ENCODE measurements at regions not wholly inside any gene's neighbourhood (a gene's known extent, or its start where the extent isn't known, plus 50 kb on each side); places are given as distances from the start of the nearest gene placed in this dataset.

DNA sequence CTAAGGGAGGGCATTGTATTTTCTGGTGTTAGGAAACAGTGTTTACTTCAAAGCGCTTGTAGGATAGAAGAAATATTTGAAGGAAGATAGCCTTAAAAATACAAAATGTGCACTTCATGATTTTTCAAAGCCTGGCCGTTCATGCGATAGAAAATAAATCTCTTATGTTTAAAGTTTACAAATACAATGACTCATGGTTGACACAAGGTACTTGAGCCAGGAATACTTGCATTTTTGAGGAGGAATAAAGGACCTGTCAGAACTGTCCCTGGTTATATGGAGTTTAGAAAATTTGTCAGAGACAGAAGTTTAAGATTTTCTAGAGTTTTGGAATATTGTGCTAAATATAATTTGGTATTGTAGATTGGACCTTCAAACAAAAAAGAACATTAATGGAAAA lies 1223.2 kb upstream of the SLC10A2 start:
- DNase-seq (ENCODE audit: low read depth), result no peak
- TF ChIP-seq, protein P1, sequence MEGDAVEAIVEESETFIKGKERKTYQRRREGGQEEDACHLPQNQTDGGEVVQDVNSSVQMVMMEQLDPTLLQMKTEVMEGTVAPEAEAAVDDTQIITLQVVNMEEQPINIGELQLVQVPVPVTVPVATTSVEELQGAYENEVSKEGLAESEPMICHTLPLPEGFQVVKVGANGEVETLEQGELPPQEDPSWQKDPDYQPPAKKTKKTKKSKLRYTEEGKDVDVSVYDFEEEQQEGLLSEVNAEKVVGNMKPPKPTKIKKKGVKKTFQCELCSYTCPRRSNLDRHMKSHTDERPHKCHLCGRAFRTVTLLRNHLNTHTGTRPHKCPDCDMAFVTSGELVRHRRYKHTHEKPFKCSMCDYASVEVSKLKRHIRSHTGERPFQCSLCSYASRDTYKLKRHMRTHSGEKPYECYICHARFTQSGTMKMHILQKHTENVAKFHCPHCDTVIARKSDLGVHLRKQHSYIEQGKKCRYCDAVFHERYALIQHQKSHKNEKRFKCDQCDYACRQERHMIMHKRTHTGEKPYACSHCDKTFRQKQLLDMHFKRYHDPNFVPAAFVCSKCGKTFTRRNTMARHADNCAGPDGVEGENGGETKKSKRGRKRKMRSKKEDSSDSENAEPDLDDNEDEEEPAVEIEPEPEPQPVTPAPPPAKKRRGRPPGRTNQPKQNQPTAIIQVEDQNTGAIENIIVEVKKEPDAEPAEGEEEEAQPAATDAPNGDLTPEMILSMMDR (IDR thresholded peaks at IDR 0.05; ENCODE audit: control insufficient read depth, insufficient read depth, low read depth, low read length, missing control alignments), result no peak

DNA sequence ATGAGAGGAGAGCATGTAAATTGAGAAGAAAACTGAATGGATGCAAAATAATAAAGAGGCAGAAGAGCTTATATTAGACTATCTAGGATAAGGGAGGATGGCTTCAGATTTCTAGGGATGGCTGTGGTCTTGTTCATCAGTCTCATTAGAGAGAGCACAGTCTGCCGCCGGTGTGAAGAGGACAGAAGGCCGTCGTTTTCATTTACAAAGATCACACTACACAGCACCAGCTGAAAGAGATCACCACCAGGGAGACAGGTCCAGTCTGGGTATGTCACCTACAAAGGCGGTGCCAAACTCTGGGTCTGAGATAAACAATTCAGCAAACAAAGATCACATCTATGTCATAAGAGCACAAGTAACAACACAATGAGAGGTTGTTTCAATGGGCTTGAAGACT lies 1222.3 kb upstream of the SLC10A2 start:
- TF ChIP-seq, protein P1 (IDR thresholded peaks at IDR 0.05; ENCODE audit: control insufficient read depth, insufficient read depth, low read depth, low read length, missing control alignments), result no peak
- no peak overlapping the region for H3K4me3 ChIP-seq (ENCODE audit: control insufficient read depth, low read depth, low read length)
- no peak for DNase-seq (ENCODE audit: low read depth)

More for the DNA sequence above, 1223.2 kb upstream of the SLC10A2 start:
- no peak overlapping the region for H3K4me3 ChIP-seq (ENCODE audit: control insufficient read depth, low read depth, low read length)

DNA sequence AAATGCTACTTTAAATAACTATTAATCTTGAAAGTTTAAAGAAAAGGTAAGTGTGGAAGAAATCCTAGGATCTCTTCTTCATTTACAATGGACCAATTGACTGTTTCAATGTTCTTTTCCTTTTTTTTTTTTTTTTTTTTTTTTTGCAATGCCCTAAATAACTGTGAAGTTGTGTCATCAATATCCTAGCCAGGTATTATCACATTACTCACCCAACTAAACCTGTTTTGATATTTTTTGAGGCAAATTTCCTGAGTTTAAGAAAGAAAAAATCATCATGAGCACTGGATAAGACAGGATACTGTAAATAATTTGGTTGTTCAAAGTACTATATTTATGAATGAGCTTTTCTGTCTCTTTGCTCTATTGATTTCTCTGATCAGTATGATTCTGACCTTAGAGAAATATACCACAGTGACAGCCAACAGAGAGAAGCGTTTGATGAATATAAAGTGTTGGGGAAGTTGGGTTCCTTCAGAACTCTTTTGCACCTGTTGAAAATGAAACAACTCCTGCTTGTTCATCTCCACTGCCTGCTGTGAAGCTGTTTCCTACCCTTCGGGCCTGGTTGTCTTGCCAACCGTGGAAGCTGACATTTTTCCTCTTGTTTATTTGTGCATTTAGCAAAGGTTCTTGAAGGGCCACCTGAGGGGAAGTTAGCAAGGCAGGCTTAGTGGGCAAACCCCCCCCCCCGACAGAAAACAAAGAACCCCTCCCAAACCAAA lies 1220.5 kb upstream of the SLC10A2 start:
- TF ChIP-seq, protein P1 (IDR thresholded peaks at IDR 0.05; ENCODE audit: control insufficient read depth, insufficient read depth, low read depth, low read length, missing control alignments), result no peak
- H3K4me3 ChIP-seq (ENCODE audit: control insufficient read depth, low read depth, low read length), result no peak overlapping the region
- no peak for DNase-seq (ENCODE audit: low read depth)

DNA sequence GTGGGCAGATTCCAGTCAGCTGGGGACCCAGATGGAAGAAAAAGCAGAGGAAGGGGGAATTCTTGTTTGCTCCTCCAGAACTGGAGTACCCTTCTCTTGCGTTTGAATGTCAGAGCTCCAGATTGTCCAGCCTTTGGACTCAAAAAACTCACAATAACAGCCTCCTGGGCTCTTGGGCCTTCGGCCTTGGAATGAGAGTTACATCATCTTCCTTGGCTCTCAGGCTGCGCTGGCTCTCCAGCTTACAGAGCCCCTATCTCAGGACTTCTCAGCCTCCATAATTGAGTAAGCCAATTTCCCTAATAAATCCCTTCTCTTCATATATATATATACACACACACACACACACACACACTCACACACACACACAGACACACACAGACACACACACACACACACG lies 1215.7 kb upstream of the SLC10A2 start:
- no peak overlapping the region for H3K4me3 ChIP-seq (ENCODE audit: control insufficient read depth, low read depth, low read length)
- TF ChIP-seq, protein P1 (IDR thresholded peaks at IDR 0.05; ENCODE audit: control insufficient read depth, insufficient read depth, low read depth, low read length, missing control alignments), result no peak
- no peak for DNase-seq (ENCODE audit: low read depth)

DNA sequence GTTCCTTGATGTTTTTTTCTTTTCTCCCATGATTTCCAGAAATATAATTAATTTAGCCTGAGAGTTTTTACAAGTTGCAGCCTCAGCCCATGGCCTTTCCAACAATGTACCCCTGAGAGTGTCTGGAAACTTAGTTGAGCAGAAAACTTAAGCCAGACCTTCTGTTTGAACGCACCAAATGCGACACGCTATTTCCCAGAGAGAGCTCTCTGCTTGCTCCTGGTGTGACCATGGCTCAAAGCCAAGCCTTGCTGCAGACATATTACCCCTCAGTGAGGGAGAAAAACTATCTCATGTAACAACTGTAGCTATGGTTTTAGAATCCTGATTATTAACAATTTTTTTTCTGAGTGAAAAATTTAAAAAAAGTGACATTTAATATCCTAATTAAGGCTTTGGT lies 1204.5 kb upstream of the SLC10A2 start:
- H3K4me3 ChIP-seq (ENCODE audit: control insufficient read depth, low read depth, low read length), result no peak overlapping the region
- TF ChIP-seq, protein P1 (IDR thresholded peaks at IDR 0.05; ENCODE audit: control insufficient read depth, insufficient read depth, low read depth, low read length, missing control alignments), result no peak
- DNase-seq (ENCODE audit: low read depth), result no peak

DNA sequence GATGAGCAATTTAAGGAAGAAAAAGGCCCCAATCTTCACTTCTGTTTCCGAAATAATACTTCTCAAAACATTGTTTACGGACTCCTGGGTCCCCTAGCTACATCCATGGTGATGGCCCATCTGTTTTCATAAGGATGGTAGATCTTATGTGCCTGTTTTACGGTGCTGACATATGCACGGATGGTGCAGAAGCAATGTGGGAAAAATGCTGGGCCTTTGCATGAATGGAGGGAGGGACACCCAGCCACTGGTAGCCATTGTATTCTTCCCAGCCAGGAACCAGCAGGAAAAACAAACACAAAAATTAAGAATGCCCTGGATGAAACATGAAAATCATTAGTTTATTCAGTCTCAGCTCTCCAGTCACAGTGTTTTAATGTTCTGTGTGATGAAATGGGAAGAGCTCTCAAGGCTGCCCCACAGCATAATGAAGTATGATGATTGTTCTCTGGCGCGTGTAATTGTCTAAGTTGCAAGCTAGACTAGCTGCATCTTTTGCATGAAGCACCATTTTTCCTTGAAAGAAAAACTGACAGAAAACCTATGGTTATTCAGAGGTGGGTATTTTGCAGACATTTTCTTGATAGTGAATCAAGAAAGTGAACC lies 1201.1 kb upstream of the SLC10A2 start:
- H3K4me3 ChIP-seq (ENCODE audit: control insufficient read depth, low read depth, low read length), result no peak overlapping the region
- DNase-seq (ENCODE audit: low read depth), result no peak
- TF ChIP-seq, protein P1 (IDR thresholded peaks at IDR 0.05; ENCODE audit: control insufficient read depth, insufficient read depth, low read depth, low read length, missing control alignments), result no peak

Data from AG09309 (cell line).